K562 (cell line): ENCODE measurements at regions not wholly inside any gene's neighbourhood (a gene's known extent, or its start where the extent isn't known, plus 50 kb on each side); places are given as distances from the start of the nearest gene placed in this dataset.

ENCODE experiments used
- ATAC-seq: fragments of 200-7000 bp; cut with Tn5 transposase; 3 replicates; pipeline ENCODE4 v1.9.1; 2020; ENCODE audit warnings: moderate library complexity
- BruUV-seq: library from RNA; stranded (reverse); fragments of 400-500 nt; replicated peaks from 2 replicates; lab custom pipeline; 2021; lab: Mats Ljungman, UMichigan
- CTCF ChIA-PET: fragments of 300-600 bp; formaldehyde crosslinking; extraction: SDS; loops from one replicate; lab custom pipeline; 2021; ENCODE audit warnings: low intra/inter-chr PET ratio; lab: Yijun Ruan, JAX
- POLR2A ChIA-PET: fragments of 300-600, 350-650 bp; sonication (Branson Sonifier 250); formaldehyde crosslinking; extraction: SDS; loops from one replicate; lab custom pipeline; 2021; ENCODE audit warnings: antibody characterized with exemption, inconsistent platforms; lab: Yijun Ruan, JAX
- DNase-seq, 4 experiments: peaks; one replicate each; pipeline versions ENCODE4 v3.0.0 to v3.0.0-alpha.2; 2011 to 2018; ENCODE audit warnings: low spot score in 3 of 4, mixed read lengths in 3 of 4; ENCODE audit errors: extremely low read depth in 1 of 4
- FAIRE-seq: peaks from 2 replicates; lab custom pipeline; 2011; peaks lifted over from hg19 to GRCh38; lab: Jason Lieb, UNC
- H2AFZ ChIP-seq: 2 replicates; pipeline ENCODE4 v1.6.0; 2011; ENCODE audit warnings: low read depth, low read length, control low read depth, inconsistent platforms
- H3K27ac ChIP-seq: fragments of 200-600 bp; 3 replicates; pipeline ENCODE4 v1.8.0; 2011; ENCODE audit warnings: low read depth, mild to moderate bottlenecking, control low read depth, inconsistent platforms, low read length, moderate library complexity, mixed read lengths; ENCODE audit errors: extremely low read depth
- H3K27me3 ChIP-seq, 2 experiments: fragments of 300-600 bp in 1 of 2; 2 replicates in 1 of 2; 3 replicates in 1 of 2; pipeline versions ENCODE4 v1.6.0 to v1.8.0; 2011; ENCODE audit warnings: inconsistent platforms in 2 of 2, low read length in 2 of 2, mild to moderate bottlenecking in 1 of 2, mixed read lengths in 1 of 2, moderate library complexity in 1 of 2; ENCODE audit not compliant: control insufficient read depth in 2 of 2, insufficient read depth in 2 of 2
- H3K36me3 ChIP-seq: fragments of 300-600 bp; 3 replicates; pipeline ENCODE4 v1.8.0; 2011; ENCODE audit warnings: mild to moderate bottlenecking, low read length, inconsistent platforms; ENCODE audit not compliant: control insufficient read depth, insufficient read depth
- H3K4me1 ChIP-seq, 2 experiments: fragments of 200-600 bp in 1 of 2; replicated peaks in 1 of 2; 2 replicates in 1 of 2; 3 replicates in 1 of 2; pipeline versions ENCODE4 v1.5.1 to v1.8.0; 2011; ENCODE audit warnings: inconsistent platforms in 2 of 2, low read length in 2 of 2, mild to moderate bottlenecking in 1 of 2, mixed read lengths in 1 of 2, moderate library complexity in 1 of 2; ENCODE audit not compliant: control insufficient read depth in 2 of 2, insufficient read depth in 2 of 2
- H3K4me2 ChIP-seq: 2 replicates; pipeline ENCODE4 v1.6.1; 2011; ENCODE audit warnings: low read length, control low read depth, inconsistent platforms, mixed read lengths; ENCODE audit not compliant: insufficient read depth
- H3K4me3 ChIP-seq: fragments of 200-600 bp; sonication (generic), shearing (Covaris generic); 2 replicates; pipeline ENCODE4 v1.5.1; 2016; ENCODE audit warnings: control low read depth, inconsistent platforms
- H3K79me2 ChIP-seq: fragments of 200-600 bp; 3 replicates; pipeline ENCODE4 v1.8.0; 2011; ENCODE audit warnings: low read length, inconsistent platforms; ENCODE audit not compliant: control insufficient read depth, insufficient read depth
- H3K9ac ChIP-seq, 2 experiments: 2 replicates each; pipeline versions ENCODE4 v1.6.0 to v1.6.1; 2011; ENCODE audit warnings: low read depth in 2 of 2, low read length in 2 of 2, control low read depth in 1 of 2, inconsistent platforms in 1 of 2, mild to moderate bottlenecking in 1 of 2, mixed read lengths in 1 of 2; ENCODE audit not compliant: insufficient read depth in 1 of 2
- H3K9me1 ChIP-seq: one replicate; pipeline ENCODE4 v1.6.0; 2011; ENCODE audit warnings: inconsistent platforms, mild to moderate bottlenecking, low read length, moderate library complexity; ENCODE audit not compliant: control insufficient read depth, insufficient read depth
- H3K9me3 ChIP-seq: replicated peaks from 2 replicates; pipeline ENCODE4 v1.5.1; 2011; ENCODE audit warnings: low read depth, low read length, inconsistent platforms; ENCODE audit not compliant: control insufficient read depth, insufficient read depth
- H4K20me1 ChIP-seq: replicated peaks from 2 replicates; pipeline ENCODE4 v1.6.1; 2011; ENCODE audit warnings: low read length, inconsistent platforms, mixed read lengths; ENCODE audit not compliant: control insufficient read depth, insufficient read depth
- ATF1 ChIP-seq, 2 experiments: fragments of 450-650 bp in 1 of 2; IDR thresholded peaks; 2 replicates each; pipeline ENCODE4 v1.6.1; 2016; ENCODE audit warnings: missing compliant biosample characterization in 1 of 2, missing genetic modification characterization in 1 of 2
- ATF4 ChIP-seq: fragments of 450-650 bp; formaldehyde crosslinking; IDR thresholded peaks from 2 replicates; pipeline ENCODE4 v1.4.0; 2022; ENCODE audit warnings: mild to moderate bottlenecking, moderate library complexity
- CREB3L1 ChIP-seq: fragments of 450-650 bp; IDR thresholded peaks from 2 replicates; pipeline ENCODE4 v1.6.1; 2014; ENCODE audit warnings: low read depth, mild to moderate bottlenecking, moderate library complexity, borderline replicate concordance
- ELF2 ChIP-seq: fragments of 250-450 bp; sonication (Bioruptor Pico); IDR thresholded peaks from 2 replicates; pipeline ENCODE4 v1.5.0; 2021; ENCODE audit warnings: mild to moderate bottlenecking
- TGIF2 ChIP-seq: sonication (generic); formaldehyde crosslinking; IDR thresholded peaks from 2 replicates; pipeline ENCODE4 v1.8.1; 2022; ENCODE audit warnings: mild to moderate bottlenecking, missing genetic modification reagents, moderate library complexity
- ZNF586 ChIP-seq: fragments of 450-650 bp; formaldehyde crosslinking; conservative IDR thresholded peaks from 2 replicates; pipeline ENCODE4 v1.4.0; 2020; ENCODE audit warnings: mild to moderate bottlenecking, moderate library complexity
- ZNF830 ChIP-seq: fragments of 250-450 bp; sonication (Bioruptor Pico); IDR thresholded peaks from 2 replicates; pipeline ENCODE4 v1.5.0; 2021; ENCODE audit warnings: mild to moderate bottlenecking
- WGBS: fragments of 100-300 bp; shearing (Covaris generic); methylation state at CpG from one replicate; pipeline ENCODE4 v1.1.6; 2016; ENCODE audit warnings: low coverage, mixed read lengths; ENCODE audit not compliant: insufficient coverage; ENCODE audit errors: missing lambda C conversion rate; 5-methylcytosine and 5-hydroxymethylcytosine counted together
- in situ Hi-C: fragments of 300-500 bp; cut with MboI; formaldehyde crosslinking; loops from 4 replicates; pipeline ENCODE4 v1.15.0; 2018; ENCODE audit warnings: inconsistent platforms, mixed read lengths
- intact Hi-C: fragments of 100-400 bp; cut with micrococcal nuclease; formaldehyde crosslinking; loops from 2 replicates; pipeline ENCODE4 v1.14.2; 2022

- ChIA-PET POLR2A (interaction anchor here (0.5 to 0.6 kb wide), 2 partner anchors 9 to 161 kb away, joined by 3 to 4 read pairs; no protein-coding TSS in a partner anchor), CTCF (no interaction called here)
- DNase-seq (no peak), FAIRE-seq (no peak), ATAC-seq (no peak)
- no peak for TF ChIP-seq ATF4 (CRISPR knock-in tag)
- TF ChIP-seq ELF2, result no peak
- no peak for TF ChIP-seq ZNF586 (CRISPR knock-in tag)
- no peak for TF ChIP-seq TGIF2 (CRISPR knock-in tag)
- no peak for TF ChIP-seq CREB3L1
- no peak for TF ChIP-seq ZNF830 (CRISPR knock-in tag)
- no peak for TF ChIP-seq ATF1 (CRISPR knock-in tag; IDR thresholded peaks at IDR 0.05)
- TF ChIP-seq ATF1 (tag; IDR thresholded peaks at IDR 0.05), result no peak
- 23% methylated on average over 3 of the region's 3 CpGs for WGBS
- Histone ChIP-seq H3K36me3 (no peaks in the 10 kb centered on the region), H3K27ac (no peak overlapping the region), H3K4me1 (peaks cover 2 to 9% of the 10 kb centered on the region in 2 experiments; a peak in 3 of 5 replicates), H3K9me1 (no peaks in the 10 kb centered on the region), H3K4me2 (no peak overlapping the region), H3K9me3 (no peaks in the 10 kb centered on the region), H2AFZ (peak overlapping the region; percentile 33; the same call in 1 of the 2 replicates), H4K20me1 (no peaks in the 10 kb centered on the region), H3K79me2 (no peaks in the 10 kb centered on the region), H3K4me3 (no peak overlapping the region), H3K27me3 (no peaks in the 10 kb centered on the region), H3K9ac (no peak overlapping the region)
- in situ Hi-C loops, result no loop called here
- intact Hi-C loops, result no loop called here
- no TSS peak for BruUV-seq
Observed at GRCh38 chr1:157352216-157352615, 200.1 kb downstream of the FCRL5 start.
